HG02588 (cell line): ENCODE measurements at regions not wholly inside any gene's neighbourhood (a gene's known extent, or its start where the extent isn't known, plus 50 kb on each side); places are given as distances from the start of the nearest gene placed in this dataset.
"Not testable (repeated sequence)": the region's sequence is repeated elsewhere in the genome, so short reads cannot be mapped to it uniquely, and the experiment has no call there.

Source experiments
- ATAC-seq: cut with Tn5 transposase; IDR thresholded peaks from one replicate; pipeline ENCODE4 v1.9.1; 2021; ENCODE audit warnings: mild to moderate bottlenecking, moderate library complexity; ENCODE audit not compliant: unreplicated experiment

DNA sequence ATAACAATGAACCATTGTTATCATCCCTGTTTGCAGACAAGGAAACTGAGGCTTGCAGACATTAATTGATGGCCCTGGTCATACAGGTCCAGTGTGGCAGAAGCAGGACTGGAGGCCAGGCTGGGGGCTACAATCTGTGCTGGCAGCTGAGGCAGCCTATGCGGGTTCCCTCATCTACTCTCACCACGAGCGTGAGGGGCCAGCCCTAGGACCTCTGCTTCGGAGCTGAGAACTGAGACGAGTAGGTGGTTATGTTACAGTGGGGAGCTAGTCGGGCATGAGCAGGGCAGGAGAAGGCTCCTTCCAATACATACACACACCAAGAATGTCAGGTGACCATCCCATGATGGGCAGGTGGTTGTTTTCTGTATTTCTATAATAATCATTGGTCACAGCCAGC, 82.2 kb upstream of the ASB18 start:
- ATAC-seq, result no peak

DNA sequence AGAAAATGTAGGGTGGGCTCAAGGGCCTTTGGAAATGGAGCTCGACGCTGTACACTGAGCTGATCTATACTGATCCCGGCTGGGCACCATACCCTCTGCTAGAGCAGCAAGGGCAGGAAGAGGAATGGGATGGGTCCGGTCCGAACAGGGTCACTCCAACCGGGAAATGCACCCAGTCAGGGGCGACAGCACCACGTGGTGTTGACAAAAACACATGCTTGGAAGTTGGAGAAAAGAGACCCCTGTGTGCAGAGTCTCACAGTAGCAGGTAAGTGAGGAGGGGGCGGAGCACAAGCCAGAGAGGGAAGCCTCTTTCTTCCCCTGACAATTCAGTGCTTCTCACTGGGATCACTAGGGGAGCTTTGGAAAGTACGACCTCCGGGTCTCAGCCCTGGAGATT, 84.1 kb upstream of the ASB18 start:
- no peak for ATAC-seq

DNA sequence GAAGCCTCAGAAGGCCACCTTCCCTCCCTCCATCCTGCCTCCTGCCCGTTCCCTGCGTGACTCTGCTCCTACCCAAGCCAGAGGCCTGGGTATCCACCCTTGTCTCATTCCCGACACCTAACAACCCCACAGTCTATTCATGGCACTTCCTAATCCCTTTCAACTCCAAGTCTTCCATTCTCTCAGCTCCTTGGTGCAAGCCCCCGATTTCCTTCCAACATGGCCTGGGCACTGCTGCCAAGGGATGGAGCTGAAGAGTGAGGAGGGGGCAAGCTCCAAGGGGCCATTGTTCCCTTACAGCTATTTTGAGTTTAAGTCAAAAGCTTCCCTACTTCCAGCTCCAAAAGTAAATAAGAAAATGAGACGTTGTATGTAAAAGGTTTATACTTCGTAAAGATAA, 84.8 kb upstream of the ASB18 start:
- ATAC-seq, result no peak

DNA sequence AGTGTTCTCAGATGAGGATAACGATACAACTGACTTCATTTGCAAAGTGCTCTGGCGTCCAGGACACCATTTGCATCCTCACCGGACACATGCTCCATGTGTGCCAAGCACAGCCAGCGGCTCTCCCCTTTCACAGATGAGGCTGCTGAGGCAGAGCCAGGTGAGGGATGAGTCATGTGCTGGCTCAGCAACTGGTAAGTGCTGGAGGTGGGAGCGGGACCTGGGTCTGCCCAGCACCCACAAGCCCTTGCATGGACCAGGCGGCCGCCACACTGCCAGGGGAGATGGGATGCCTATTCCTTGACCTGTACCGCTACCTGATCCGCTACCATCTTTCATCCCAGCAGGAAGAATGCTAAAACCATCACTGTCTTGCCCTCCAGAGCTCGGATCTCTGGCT, 86.2 kb upstream of the ASB18 start:
- no peak for ATAC-seq

DNA sequence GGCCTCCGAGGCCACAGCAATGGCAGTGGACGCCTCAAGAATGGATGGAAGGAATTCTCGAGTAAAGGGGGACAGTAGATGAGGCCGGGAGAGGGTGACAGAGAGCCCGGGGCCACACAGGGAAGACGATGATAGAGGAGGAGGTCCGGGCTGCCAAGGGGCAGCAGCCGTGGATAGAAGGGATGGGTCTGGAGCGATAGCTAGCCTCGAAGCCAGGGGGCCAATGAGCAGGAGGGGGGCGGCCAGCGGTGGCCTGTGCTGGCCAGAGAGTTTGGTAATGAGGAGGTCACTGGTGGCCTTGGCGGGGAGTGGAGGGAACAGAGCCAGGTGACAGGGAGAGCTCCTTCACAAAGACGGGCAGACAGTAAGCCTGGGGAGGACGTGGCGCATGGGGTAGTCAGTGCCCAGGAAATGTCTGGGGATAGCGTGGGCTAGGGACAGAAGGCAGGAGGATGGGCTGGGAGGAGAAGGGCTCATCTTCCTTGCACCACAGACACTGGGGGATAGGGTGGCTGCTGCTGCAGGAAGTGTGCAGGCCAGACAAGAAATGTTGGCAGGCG, 87.8 kb upstream of the ASB18 start:
- ATAC-seq, result no peak

DNA sequence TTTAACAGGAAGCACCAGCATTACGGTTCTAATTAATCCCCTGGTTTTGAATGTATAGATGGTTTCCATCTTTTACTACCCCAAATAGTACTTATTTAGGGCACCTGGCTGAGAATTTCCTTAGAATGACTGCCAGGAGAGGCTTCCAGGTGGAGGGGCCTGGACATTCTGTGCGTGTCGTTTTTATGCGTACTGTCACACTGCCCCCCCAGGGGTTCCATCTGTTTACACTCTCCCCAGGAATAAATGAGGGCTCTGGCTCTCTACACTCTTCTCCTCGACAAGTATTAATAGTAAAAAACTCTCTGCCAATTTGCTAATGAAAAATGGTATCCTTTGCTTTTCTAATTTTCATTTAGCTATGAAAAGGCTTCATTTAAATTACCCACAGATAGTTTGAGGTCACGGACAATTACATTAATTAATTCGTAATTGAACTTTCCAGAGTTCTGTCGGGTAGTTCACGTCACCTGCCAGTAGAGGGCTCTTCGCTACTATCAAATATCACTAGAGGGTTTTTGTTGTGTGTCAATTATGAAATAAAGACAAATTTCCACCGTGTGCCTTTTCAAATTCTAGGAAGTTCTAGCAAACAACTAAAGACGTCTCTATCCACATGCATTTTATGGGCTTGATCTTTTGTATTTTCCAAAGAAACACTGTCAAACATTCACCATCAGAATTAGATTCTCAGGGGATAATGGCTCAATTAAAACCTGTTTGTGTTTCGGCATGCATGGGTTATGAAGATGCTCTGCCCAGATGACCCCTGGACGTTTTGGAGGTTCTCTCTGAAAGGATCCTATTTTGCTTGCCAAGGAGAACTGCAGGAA, 88.8 kb upstream of the ASB18 start:
- ATAC-seq, result no peak

DNA sequence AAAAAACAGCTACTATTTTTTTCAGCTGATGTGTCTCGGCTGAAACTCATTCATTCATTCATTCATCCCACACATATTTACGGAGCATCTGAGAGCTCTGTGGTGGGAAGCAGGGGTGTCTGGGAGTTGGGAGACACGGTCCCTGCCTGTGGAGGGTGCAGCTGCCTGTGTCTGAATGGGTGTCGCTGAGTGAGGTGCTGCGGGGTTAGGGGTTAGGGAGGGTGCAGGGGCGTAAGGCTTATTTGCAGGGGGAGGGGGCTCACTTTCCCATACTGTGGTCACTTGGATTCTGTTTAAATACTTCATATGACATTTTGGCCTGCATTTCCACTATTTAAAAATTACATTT, 89.4 kb upstream of the ASB18 start:
- no peak for ATAC-seq

DNA sequence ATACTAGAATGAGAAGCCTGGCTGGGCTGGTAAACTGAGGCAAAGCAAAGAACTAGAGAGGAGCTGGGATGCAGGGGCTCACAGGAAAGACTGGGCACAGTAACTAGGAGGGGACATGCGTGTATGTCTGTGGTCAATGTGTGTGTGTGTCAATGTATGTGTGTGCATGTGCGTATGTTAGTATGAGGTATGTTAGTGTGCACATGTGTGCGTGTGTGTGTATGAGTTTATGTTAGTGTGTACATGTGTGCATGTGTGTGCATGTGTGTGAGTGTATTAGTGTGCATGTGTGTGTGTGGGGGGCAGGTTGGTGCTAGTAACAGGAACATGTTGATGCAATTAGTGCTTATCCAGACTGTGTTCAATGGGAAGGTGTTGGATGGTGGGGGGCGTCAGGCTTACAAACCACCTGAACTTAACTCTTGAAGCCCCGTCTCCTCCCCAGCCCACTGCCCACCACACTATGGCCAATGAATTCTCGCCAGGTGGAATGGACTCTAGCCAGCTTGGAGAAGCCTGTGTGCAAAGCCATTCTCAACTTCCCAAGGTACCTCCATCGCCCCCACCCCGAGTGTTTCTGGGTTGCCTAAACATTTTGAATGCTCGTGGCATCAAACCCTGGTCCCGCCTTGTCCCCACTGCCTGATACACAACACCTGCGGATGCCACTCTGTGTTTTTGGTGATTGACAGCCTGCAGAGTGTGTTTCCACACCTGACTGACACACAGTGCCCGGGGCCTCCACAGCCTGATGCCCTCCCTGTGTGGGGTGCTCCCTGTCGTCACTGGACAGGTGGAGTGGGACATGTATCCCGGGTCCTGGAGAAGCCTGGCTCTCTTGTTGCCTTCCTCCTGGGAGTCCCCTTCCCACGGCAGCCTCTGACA, 90.1 kb upstream of the ASB18 start:
- ATAC-seq, result no peak

DNA sequence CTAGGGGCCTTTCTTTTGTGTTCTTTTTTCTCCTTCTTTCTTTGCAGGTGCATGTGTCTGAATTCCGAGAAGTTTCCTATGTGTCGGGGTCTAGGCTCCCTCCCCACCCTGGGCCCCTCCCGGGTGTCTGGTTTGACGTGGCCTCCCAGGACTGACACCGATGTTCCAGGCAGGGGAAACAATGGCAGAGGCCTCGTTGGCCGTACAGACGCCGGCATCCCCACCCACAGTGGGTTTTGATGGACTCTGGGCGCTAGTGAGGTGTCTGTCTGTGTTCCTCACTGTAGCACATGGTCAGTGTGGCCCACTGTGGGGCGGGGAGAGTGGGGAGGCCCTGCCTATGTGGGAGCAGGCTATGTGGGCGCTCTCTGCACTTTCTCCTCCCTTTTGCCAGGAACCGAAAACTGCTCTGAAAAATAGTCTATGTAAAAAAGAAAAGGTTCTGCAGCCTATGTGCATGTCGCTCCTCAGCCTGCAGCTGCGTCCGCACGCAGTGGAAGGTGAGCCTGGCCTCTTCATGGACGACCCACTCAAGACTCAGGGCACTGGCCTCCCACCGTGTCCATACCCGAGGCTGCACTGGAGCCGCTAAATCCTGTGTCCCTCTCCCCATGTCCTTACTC, 90.9 kb upstream of the ASB18 start:
- ATAC-seq, result no peak

DNA sequence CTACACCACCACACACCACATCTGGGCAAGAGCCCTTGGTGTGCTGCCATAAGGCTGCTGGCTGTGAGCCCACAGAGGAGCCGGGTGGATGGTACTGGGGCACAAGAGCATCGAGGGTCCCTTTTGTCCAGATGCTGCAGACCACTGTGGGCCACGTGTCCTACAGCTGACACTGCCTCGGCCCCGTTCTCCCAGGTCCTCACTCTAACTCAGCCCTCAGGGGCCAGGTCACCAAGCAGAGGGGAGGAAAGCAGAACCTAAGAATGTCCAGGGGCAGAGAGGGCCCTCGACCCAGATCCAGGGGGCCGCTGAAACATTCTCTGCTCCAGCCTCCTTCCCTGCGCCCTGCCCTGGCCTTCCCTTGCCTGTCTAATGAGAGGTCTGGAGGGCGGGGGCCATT, 91.7 kb upstream of the ASB18 start:
- ATAC-seq, result no peak

DNA sequence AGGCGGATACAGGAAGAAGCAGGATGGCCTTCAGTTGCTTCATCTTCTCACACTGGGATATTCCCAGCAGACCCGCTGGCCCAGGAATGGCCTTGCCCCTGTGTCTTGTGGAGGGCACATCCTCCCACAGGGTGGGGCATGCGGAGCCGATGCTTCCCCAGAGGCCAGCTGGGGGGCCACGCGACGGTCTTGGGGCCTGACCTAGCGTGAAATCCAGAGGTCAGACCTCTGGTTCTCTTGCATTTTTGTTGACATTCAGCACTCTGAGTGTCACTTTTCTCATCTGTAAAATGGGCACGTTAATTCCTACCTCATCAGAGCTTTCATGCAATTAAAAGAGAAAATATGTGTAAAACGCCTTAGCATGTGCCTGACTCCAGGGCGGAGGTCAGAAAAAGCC, 92.1 kb upstream of the ASB18 start:
- ATAC-seq, result not testable (repeated sequence)

DNA sequence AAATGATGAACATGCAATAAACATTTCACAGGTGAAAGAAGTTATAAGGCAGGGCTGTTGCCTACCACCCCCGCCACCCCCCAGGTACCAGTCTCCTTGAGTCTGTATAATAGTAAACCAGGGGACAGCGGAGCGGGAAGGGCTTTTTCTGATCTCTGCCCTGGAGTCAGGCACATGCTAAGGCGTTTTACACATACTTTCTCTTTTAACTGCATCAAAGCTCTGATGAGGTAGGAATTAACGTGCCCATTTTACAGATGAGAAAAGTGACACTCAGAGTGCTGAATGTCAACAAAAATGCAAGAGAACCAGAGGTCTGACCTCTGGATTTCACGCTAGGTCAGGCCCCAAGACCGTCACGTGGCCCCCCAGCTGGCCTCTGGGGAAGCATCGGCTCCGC, 94.3 kb upstream of the ASB18 start:
- not testable (repeated sequence) for ATAC-seq

DNA sequence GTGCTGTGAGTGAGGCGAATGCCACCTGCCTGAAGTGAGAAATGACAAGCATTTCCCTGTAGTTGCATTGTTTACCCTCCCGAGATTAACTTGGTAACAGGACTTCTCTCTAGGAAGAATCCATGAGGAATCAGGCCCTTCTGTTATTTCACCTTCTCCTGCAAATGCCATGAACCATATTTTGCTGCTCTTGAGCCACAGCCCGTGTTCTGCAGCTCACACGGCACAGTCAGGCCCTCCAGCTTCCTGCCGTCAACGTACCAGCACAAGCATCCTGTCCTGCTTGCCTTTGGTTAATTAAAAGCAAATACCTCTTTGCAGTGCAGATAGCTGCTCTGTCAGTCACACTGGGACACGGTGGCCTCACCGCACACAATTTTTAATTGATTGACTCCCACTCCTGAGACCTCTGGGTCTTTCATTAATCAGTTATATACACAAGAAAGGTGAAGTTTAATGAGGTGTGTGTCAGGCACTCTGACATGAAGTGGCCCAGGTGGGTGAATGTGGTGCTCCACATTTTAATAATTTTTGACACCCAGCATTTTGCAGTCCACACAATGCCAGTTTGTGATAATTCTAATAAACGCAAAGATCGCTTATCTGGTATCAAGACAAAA, 95.3 kb upstream of the ASB18 start:
- no peak for ATAC-seq

DNA sequence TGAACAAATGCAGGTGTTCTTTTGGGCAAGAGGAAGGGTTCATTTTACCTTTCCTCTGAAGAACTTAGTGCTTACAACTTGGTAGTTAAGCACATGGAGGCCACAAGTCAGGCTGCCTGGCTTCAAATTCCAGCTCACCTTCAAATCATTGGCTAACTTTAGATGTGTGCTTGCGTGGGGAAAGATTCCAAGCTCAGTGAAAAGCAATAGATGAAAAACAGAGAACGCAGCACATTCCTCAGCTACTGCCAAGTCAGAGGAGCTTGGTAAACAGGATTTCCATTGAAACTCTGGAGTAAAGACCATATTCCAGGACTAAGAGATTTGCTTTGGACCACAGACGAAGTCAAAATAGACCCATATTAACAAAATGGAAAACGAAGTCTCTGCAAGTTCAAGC, 96.3 kb upstream of the ASB18 start:
- no peak for ATAC-seq

DNA sequence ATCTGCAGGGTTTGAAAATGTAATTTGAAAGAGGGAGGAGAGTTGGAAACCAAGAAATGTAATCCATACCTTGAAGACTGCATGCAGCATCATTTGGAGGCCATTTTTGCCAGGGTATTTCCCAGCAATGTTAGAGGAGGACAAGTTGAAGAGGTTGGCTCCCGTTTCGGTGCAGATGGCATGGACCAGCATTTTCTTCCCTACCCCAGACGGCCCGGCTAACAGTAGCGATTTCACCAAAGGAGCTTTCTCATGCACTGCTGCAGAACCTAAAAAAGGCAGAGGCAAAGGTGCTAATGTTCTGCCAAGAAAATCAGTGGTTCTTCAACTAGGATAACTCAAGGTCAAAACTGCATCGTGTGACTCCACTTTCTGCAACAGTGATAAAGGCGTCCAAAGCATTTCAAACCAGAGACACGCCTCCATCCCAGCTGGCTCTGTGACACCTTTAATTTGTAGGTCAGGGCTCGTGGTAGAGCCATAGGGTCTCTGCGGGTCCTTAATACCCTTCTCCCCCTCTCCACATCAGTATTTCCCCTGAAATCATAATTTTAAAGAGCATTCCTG, 99.6 kb upstream of the ASB18 start:
- ATAC-seq, result no peak

DNA sequence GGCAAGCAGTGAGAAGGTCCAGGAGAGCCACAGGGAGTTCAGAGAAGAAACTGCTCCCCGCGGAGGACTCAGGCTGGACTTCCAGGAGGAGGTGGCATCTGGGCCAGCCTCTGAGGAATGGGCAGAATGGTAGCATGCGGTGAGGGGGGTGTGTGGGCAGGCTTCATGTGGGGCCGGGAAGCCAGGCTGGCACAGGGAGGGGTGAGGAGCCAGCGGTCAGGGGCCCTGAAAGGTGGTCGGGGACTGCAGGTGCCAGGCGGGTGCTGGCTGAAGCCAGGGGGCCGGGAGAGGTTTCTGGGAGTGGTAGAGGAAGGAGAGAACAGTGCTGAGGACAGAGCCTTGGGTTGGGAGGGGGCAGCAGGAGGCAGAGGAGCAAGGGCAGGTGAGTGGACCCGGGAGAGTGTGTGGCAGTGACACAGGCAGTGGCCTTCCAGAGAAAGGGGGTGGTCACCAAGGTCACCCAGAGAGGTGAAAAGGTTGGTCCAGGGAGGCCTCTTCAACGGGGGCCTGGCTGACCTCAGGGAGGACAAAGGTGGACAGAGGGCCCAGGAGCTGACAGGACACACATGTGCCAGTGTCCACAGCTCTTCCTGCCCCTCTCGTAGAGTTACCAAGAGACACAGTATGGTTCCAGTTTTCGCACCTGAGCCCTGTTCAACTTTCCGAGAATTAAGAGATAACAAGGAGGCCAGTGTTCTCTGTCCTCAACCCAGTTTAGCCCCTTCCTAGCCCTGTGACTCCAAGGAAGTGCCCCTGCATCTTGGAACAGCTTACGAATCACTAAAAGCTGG, 101.2 kb upstream of the ASB18 start:
- ATAC-seq, result no peak

DNA sequence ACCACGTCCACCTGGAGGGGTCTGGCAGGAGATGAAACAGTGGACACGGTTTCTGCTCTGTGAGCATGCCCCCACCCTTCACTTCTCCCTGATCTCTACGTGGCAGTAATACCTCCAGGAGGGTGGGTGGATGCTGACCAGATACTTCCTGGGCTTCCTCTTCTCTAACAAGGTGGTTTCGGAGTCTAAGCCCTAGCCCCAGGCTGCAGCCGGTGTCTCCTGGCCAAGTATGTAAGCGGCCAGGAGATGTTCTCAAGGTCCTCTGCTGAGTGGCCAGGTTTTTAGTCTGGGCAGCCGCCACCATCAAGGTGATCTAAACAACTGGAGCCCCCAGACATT, 101.8 kb upstream of the ASB18 start:
- ATAC-seq, result no peak

DNA sequence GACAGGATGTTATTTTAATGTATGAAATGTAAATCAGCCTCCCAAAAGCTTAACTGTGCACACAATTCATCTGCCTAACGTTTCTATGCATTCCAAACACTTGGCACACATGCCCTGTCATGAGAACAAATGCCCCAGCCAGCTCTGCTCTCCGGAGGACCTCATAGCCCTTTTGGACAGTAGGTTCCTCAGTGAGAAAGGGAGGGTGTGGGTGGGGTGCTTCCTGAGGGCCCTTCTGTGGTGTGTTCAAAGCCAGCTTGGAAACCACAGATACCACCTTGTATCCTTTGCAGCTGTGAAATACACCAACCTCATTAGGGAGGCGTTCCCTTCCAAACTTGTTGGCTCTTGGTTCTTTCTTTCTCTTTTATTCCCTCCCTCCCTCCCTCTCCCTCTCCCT, 102.2 kb upstream of the ASB18 start:
- peak; percentile 67 for ATAC-seq

DNA sequence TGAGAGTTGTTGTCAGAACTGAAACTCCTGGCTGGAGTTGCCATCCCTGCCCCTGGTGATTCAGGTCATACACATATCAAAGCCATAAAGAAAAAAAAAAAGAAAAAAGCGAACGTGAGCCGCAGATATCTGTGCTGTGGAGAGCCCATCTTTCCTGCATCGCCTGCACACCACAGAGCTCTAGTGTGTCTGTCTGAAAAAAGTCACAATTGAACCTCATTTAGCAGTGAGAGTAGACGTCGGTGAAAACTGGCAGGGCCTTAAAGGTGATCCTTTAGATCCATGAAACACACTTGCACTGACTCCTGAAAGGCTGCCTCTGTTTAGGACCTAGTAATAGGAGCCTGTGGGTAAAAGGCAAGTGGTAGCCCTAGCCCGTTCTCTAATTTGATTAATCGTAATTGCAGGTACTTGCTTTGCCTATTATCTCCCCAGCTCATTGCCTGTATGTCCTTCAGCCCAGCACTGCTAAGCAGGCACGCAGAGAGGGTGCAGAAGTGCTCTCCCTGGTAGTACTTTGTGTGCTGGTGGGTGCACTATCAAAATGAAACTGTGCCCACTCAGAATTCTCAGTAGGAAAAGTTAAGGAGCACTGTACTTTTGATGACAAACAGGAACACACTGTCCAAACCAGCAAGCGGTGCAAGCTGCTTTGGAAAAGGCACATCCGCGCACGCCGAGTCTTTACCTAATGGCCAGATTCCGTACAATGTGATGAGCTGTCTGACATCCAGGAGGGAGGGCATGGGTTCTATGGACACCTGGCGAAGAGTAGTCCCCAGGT, 103.5 kb upstream of the ASB18 start:
- no peak for ATAC-seq
